HG03103 (cell line): ENCODE measurements at regions not wholly inside any gene's neighbourhood (a gene's known extent, or its start where the extent isn't known, plus 50 kb on each side); places are given as distances from the start of the nearest gene placed in this dataset.
"Not testable (repeated sequence)": the region's sequence is repeated elsewhere in the genome, so short reads cannot be mapped to it uniquely, and the experiment has no call there.

Experiments used
- ATAC-seq: cut with Tn5 transposase; IDR thresholded peaks from one replicate; pipeline ENCODE4 v1.9.1; 2021; ENCODE audit warnings: low read depth; ENCODE audit not compliant: unreplicated experiment

DNA sequence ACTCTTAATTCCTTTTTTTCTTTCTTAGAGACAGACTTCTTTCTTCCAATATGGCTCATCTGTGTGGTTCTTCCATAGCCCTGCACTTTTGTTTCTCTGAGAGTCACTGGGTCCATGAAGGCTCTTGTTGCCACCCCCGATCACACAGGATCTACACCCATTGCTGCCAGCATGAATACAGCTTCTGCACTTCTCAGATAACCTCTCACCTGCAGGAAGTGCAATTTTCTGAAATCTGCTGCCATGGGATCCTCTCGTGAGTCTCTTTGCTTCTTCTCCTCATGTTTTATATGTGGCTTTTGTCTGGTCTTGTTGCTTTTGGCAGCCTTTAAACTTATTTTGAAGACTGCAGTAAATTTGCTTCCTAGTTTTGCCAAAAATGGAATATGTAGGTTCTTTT lies 171.2 kb downstream of the TMEM167A start:
- no peak for ATAC-seq

- no peak for ATAC-seq
Observed at GRCh38 chr5:82901281-82901888, 175.8 kb downstream of the TMEM167A start.

DNA sequence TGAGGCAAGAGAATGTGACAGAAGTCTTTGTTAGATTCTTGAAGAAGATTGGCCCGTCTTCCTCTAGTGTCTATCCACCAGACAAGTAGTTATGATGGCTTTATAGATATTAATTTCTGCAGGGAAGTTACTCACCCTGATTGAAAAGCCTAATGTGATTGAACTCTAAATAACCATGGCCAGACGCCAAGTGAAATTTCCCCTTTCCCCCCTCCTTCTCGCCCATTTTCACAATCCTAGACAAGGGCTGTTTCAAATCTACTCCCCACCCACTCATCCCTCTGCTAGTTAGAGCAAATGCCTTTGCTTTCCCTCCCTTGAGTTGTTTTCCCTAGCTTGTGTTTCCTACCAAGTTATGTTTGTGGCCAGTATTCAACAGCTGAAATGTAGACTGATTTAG lies 182.5 kb downstream of the TMEM167A start:
- no peak for ATAC-seq

- no peak for ATAC-seq
Observed at GRCh38 chr5:82889088-82889487, 188.1 kb downstream of the TMEM167A start.

DNA sequence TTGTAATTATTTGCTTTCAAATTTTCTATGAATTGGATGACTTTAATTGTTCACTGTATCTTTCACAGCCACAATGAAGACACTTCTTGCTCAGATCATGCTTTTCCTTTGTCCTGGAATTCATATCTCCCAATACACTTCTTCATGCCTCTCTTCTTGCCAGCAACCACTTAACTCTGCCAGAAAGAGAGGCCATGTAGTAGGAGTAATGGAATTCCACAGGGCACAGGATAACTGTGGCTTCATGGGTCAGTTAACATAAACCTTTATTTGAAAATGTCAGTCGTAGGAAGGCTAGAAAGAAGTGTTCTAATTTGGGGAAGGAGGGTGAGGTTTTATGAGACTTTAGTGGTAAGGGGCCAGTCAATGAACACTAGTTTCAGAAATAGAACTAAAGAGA lies 190.3 kb downstream of the TMEM167A start:
- no peak for ATAC-seq

- no peak for ATAC-seq
Observed at GRCh38 chr5:82885627-82886389, 191.4 kb downstream of the TMEM167A start.

GRCh38 chr5:82884821-82885471 lies 192.2 kb downstream of the TMEM167A start:
- ATAC-seq: no peak

DNA sequence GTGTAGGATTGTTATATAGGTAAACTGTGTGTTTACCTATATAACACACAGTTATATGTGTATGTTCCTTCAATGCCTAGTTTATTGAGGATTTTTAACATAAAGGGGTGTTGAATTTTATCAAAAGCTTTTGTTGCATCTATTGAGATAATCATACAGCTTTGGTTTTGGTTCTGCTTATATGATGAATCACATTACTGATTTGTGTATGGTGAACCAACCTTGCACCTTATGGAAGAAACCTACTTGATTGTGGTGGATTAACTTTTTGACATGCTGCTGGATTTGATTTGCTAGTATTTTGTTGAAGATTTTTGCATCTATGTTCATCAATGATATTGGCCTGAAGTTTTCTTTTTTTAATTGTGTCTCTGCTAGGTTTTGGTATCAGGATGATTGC lies 194.9 kb downstream of the TMEM167A start:
- no peak for ATAC-seq

GRCh38 chr5:82881571-82882174 lies 195.5 kb downstream of the TMEM167A start:
- ATAC-seq: no peak

DNA sequence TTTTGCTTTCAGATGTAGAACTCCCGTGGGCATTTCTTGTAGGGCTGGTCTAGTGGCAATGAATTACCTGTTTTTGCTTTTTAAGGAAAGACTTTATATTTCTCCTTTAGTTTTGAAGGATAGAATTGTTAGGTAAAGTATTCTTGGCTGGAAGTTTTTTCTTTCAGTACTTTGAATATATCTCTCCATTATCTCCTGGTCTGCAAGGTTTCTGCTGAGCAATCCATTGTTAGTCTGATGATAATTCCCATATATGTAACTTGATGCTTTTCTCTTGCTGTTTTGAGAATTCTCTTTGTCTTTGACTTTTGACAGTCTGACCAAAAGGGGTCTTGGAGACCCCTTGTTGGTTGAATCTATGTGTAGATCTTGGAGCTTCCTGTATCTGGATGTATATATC lies 198.1 kb downstream of the TMEM167A start:
- no peak for ATAC-seq

DNA sequence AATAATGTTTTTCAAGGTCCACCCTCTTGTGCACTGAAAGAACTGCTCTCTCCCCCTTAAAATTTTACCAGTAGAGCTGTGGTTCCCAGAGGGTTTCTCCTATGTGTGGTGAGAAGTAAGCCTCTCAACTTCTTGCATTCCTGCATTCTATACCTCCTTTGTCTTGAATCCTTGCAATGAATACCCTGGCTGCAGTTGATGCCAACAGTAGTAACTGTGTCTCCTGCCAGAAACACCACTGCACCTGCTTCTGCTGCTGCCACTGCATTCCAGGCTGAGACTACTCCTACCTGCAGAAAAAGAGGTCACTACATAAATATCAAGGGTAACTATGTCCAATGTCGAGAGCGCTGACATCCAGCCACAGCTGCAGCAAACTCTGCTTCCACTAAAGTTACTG lies 203.7 kb downstream of the TMEM167A start:
- no peak for ATAC-seq

- not testable (repeated sequence) for ATAC-seq
Observed at GRCh38 chr5:82872321-82873288, 204.6 kb downstream of the TMEM167A start.

GRCh38 chr5:82865625-82866024 lies 211.6 kb downstream of the TMEM167A start:
- ATAC-seq: no peak

DNA sequence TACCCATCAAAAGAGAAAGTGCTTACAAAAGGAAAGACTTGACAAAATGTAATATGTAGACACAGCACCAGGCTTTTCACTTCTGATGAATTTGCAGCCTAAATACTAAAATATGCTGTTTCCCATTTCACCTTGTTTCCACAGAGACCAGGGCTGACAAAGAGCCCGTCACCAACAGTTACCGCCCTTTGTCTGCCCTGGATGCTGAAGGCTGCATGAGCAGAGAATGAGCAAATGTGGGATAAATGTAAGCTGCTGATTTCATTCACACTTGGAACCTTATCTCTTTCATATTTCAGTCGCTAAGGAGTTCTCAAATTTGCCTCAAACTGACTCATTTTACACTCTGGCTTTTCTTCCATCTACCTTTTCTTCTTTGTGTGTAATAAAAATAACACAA lies 213.9 kb downstream of the TMEM167A start:
- ATAC-seq: no peak

- no peak for ATAC-seq
Observed at GRCh38 chr5:82862711-82863110, 214.5 kb downstream of the TMEM167A start.

DNA sequence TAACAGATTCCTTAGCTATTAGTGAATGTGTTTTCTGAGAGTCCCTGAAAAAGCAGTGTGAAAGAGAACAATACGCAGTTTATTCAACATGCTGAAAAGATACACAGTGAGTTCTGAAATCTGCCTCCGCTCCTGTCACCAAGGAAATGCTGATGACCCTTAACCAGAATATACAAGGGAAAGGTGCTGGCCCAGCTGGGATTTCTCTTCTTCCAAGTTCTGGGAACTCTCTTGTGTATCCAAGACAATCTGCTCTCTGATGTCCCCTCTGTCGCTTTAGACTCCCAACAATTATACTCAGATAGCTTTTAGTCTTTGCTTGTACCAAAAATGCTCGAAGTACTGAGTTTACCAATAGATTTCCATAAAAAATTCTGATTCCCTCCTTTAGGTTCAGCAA lies 214.9 kb downstream of the TMEM167A start:
- no peak for ATAC-seq

- ATAC-seq: no peak
Observed at GRCh38 chr5:82861701-82862100, 215.5 kb downstream of the TMEM167A start.

- no peak for ATAC-seq
Observed at GRCh38 chr5:82859451-82860140, 217.6 kb downstream of the TMEM167A start.

DNA sequence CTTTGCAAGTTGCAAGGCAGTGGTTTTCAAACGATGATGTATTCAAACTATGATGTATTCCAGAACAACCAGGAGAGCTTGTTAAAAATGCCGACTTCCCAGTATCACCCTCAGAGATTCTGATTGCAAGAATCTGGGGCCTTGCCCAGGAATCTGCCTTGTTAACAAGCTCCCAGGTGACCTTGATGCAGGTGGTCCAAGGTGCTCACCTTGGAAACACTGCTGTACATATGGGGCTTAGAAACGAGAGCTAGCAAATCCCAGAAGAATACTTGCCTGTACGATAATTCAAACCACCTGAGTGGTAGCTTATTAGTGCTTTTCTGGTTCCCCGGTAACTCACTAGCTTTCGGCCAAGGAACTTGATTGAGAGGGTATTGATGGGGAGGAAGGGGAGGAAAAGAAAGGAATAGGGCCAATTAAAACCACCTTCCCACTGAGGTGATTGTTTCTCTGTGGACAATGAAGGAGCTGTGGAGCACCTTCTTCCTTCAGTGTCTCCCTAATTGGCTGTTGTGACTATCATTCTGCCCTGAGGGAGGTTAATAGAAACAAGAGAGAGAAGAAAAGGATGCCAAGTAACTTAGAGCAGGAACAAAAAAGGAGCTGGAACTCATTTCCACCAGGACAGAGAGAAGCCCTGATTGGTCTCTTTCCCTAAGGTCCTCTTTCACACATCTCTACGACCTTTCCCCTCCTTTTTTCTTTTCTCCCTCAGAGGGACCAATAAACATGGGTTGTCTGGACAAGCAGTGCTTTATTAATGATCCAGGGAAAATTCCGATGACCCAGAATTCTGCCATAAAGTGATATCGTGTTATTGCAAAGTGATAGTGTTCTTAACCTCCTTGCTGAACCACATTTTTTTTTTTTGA lies 218.8 kb downstream of the TMEM167A start:
- no peak for ATAC-seq
